ENCODE measurements at regions not wholly inside any gene's neighbourhood (a gene's known extent, or its start where the extent isn't known, plus 50 kb on each side); places are given as distances from the start of the nearest gene placed in this dataset.

DNA sequence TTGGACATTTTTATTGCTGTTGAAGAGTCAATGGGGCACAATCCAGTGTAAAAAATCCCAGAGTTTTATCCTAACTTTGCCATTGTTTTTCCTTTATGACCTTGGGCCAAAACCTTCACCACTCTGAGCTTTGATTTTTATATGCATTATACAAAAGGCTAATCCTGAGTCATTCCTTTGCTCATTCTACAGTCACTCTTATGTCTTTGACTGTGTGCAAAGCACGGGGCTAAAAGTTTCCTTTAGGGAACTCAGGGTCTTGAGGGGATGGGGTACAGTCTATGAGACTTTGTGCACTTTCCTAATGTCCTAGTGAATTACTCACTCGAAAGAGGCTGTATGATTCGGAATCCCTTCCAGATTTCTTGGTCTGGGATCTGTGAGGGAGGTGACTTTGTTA is 543.2 kb upstream of the CAMK1G start:
- TF ChIP-seq EZH2 (IDR thresholded peaks at IDR 0.05; ENCODE audit: borderline replicate concordance, low read length), result no peak
- TF ChIP-seq, protein P1, sequence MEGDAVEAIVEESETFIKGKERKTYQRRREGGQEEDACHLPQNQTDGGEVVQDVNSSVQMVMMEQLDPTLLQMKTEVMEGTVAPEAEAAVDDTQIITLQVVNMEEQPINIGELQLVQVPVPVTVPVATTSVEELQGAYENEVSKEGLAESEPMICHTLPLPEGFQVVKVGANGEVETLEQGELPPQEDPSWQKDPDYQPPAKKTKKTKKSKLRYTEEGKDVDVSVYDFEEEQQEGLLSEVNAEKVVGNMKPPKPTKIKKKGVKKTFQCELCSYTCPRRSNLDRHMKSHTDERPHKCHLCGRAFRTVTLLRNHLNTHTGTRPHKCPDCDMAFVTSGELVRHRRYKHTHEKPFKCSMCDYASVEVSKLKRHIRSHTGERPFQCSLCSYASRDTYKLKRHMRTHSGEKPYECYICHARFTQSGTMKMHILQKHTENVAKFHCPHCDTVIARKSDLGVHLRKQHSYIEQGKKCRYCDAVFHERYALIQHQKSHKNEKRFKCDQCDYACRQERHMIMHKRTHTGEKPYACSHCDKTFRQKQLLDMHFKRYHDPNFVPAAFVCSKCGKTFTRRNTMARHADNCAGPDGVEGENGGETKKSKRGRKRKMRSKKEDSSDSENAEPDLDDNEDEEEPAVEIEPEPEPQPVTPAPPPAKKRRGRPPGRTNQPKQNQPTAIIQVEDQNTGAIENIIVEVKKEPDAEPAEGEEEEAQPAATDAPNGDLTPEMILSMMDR (conservative IDR thresholded peaks at IDR 0.05 in 1 of 2, IDR thresholded peaks at IDR 0.05 in 1 of 2; ENCODE audit: extremely low read depth in 1 of 2, insufficient read depth in 1 of 2, low read depth in 1 of 2, low read length in 2 of 2), result no peak
